ENCODE measurements at regions not wholly inside any gene's neighbourhood (a gene's known extent, or its start where the extent isn't known, plus 50 kb on each side); places are given as distances from the start of the nearest gene placed in this dataset.

DNA sequence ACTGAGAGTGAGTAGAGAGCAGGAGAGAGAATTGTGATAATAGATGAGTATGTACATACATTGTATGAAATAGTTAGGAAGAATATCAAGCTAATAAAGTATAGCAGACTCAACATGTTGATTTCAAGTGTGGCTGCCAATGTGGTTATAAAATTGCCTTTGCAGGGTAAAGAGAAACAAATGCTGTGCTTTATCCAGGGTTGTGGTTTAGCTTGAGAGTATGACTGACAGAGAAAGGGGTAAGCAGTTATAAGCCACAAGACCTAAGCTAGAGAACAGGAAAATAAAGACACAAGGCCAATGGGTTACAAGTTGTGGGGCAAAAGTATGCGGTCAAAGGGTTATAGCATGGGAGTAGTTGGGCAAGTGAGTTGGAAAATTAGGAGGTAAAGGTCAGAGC lies 1217.5 kb downstream of the DIAPH3 start:
- TF ChIP-seq, protein P1, sequence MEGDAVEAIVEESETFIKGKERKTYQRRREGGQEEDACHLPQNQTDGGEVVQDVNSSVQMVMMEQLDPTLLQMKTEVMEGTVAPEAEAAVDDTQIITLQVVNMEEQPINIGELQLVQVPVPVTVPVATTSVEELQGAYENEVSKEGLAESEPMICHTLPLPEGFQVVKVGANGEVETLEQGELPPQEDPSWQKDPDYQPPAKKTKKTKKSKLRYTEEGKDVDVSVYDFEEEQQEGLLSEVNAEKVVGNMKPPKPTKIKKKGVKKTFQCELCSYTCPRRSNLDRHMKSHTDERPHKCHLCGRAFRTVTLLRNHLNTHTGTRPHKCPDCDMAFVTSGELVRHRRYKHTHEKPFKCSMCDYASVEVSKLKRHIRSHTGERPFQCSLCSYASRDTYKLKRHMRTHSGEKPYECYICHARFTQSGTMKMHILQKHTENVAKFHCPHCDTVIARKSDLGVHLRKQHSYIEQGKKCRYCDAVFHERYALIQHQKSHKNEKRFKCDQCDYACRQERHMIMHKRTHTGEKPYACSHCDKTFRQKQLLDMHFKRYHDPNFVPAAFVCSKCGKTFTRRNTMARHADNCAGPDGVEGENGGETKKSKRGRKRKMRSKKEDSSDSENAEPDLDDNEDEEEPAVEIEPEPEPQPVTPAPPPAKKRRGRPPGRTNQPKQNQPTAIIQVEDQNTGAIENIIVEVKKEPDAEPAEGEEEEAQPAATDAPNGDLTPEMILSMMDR (IDR thresholded peaks at IDR 0.05): no peak
- no peak for TF ChIP-seq POLR2A (IDR thresholded peaks at IDR 0.05)
